AG10803 (cell line): ENCODE measurements at regions not wholly inside any gene's neighbourhood (a gene's known extent, or its start where the extent isn't known, plus 50 kb on each side); places are given as distances from the start of the nearest gene placed in this dataset.
"Not testable (repeated sequence)": the region's sequence is repeated elsewhere in the genome, so short reads cannot be mapped to it uniquely, and the experiment has no call there.

Experiments
- DNase-seq: peaks from one replicate; pipeline ENCODE4 v3.0.0; 2010; ENCODE audit warnings: low read depth
- H3K4me3 ChIP-seq: 2 replicates; pipeline ENCODE4 v1.5.1; 2011; ENCODE audit warnings: mild to moderate bottlenecking, low read length, control low read depth
- TF ChIP-seq, protein P1 (sequence below): conservative IDR thresholded peaks from 2 replicates; pipeline ENCODE4 v1.5.1; 2011; ENCODE audit warnings: mild to moderate bottlenecking, low read length, control low read depth, inconsistent platforms

DNA sequence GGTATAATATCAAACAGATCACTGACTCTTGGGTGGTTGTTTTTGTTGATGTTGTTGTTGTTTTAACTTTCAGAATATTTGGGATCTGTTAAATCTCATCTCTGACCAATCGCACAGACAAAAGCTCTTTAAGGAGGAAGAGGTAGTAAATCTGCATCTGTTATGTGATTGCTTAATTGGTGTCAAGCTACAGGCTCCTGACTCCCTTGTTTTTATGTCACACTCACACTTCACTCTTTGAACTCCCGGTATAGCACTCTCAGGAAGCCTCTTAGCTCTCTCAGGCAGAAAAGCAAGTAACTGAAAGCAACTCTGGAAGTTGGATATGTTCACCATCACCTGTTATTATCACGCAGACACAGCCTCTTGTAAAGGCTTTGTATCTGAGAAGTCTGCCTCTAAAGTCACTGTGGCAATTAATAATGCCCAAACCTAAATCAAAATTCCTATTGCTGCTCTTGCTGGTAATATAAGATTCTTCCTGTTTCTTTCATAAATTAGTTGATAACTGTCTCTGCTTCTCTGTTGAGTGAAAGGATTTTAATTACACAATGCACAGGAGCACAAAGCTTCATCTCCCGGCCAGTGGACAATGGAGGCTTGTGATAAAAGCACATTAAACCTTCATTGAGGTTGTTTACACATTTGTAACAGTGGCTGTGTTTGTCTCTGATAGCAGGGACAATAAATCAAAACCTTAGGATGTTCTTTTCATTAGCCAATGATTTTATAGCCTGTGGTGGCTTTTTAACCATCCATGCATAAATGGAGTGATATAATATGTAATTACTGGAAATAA lies 576.7 kb downstream of the MFSD1 start:
- no peak overlapping the region for H3K4me3 ChIP-seq
- TF ChIP-seq, protein P1, sequence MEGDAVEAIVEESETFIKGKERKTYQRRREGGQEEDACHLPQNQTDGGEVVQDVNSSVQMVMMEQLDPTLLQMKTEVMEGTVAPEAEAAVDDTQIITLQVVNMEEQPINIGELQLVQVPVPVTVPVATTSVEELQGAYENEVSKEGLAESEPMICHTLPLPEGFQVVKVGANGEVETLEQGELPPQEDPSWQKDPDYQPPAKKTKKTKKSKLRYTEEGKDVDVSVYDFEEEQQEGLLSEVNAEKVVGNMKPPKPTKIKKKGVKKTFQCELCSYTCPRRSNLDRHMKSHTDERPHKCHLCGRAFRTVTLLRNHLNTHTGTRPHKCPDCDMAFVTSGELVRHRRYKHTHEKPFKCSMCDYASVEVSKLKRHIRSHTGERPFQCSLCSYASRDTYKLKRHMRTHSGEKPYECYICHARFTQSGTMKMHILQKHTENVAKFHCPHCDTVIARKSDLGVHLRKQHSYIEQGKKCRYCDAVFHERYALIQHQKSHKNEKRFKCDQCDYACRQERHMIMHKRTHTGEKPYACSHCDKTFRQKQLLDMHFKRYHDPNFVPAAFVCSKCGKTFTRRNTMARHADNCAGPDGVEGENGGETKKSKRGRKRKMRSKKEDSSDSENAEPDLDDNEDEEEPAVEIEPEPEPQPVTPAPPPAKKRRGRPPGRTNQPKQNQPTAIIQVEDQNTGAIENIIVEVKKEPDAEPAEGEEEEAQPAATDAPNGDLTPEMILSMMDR: no peak
- DNase-seq: peak; percentile 1

DNA sequence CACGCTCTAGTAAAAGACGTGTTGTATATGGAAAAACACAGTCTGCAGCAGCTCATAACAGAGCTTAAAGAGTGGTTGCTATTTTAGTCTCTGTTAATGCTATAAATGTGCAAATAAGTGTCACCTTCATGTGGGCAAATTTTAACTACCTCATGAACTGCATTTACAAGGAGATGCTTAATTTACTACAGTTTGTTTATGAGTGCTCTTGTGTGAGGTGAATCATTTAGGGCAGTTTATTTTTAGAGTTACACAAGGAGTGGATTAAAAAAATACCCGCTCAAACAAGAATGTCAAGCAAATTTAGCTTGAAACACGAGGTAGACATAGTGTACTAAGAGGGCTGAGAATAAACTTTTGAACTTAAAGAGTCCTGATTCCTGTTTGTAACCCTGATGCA lies 579.0 kb downstream of the MFSD1 start:
- DNase-seq: no peak

DNA sequence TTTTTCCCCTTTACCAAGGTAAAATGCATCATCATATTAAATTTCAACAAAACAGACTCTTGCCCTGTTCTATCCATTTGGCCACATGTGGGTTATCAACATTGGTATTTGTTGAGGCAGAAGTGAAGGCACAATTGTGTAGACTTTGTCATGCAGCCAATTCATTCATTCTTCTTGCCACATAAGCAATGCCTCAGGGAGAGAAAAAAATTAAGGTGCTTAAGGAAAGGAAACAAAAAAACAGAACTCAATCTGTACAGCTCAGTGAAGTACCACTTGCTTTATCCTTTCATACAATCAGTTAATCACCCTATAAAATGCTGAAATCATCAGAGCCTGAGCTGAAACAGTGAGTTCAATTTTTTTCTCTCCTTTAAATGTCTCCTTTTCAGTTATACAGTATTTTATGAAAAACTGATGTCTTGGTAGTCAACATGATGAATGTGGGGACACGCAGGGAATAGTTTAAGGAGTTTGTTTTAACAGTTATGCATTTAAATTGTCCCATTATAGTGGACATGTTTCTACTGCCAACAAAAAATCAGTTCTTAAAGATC lies 588.9 kb downstream of the MFSD1 start:
- H3K4me3 ChIP-seq: no peak overlapping the region
- TF ChIP-seq, protein P1: no peak
- no peak for DNase-seq

More for the DNA sequence above, 579.0 kb downstream of the MFSD1 start:
- TF ChIP-seq, protein P1: no peak
- no peak overlapping the region for H3K4me3 ChIP-seq

DNA sequence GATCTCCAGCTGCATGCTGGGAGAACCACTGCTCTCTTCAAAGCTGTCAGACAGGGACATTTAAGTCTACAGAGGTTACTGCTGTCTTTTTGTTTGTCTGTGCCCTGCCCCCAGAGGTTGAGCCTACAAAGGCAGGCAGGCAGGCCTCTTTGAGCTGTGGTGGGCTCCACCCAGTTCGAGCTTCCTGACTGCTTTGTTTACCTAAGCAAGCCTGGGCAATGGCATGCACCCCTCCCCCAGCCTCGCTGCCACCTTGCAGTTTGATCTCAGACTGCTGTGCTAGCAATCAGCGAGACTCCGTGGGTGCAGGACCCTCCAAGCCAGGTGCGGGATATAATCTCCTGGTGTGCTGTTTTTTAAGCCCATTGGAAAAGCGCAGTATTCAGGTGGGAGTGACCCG lies 591.0 kb upstream of the IL12A start:
- not testable (repeated sequence) for DNase-seq, H3K4me3 ChIP-seq

DNA sequence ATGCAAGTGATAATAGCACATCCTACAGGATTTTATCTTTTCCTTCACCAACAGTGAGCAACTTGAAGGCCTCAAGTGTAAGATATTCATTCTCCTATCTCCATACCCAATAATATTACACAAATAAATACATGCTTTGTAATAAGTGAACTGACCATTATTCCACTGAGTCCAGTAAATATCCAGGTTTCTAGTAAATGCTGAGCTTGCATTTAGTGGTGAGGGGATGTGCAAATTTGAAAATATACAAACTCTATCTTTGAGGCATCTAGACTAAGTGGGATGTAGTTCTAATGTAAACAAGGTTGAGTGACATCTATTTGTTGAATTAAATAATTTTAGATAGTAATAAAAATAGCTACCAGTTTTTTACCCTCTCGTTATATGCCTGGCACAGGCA lies 587.6 kb upstream of the IL12A start:
- TF ChIP-seq, protein P1: no peak
- no peak overlapping the region for H3K4me3 ChIP-seq
- no peak for DNase-seq

DNA sequence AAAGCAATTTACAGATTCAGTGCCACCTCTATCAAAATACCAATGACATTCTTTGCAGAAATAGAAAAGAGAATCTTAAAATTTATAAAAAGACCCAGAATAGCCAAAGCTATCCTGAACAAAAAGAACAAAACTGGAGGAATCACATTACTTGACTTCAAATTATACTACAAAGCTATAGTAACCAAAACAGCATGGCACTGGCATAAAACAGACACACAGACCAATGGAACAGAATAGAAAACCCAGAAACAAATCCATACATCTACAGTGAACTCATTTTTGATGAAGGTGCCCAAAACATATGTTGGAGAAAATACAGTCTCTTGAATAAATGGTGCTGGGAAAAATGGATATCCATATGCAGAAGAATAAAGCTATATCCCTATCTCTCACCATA lies 578.9 kb upstream of the IL12A start:
- H3K4me3 ChIP-seq, DNase-seq: not testable (repeated sequence)

DNA sequence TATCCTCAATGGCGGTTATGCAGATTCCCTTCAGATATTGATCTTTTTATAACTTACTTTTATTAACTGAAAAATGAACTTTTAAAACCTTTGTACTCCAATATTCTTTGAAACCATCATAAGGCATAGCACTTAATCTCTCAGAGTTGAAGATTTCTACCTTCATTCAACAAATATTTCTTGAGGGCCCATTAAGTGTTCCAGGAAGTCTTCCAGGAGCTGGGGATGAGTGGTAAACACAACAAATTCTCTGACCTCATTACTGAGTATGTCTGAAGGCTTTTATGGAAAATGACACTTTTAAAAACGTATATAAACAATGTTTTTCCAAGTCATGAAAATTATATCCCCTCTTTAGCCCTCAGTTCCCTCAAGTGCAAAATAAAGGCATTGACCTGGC lies 575.3 kb upstream of the IL12A start:
- DNase-seq: no peak
- H3K4me3 ChIP-seq: no peak overlapping the region
- TF ChIP-seq, protein P1: no peak

DNA sequence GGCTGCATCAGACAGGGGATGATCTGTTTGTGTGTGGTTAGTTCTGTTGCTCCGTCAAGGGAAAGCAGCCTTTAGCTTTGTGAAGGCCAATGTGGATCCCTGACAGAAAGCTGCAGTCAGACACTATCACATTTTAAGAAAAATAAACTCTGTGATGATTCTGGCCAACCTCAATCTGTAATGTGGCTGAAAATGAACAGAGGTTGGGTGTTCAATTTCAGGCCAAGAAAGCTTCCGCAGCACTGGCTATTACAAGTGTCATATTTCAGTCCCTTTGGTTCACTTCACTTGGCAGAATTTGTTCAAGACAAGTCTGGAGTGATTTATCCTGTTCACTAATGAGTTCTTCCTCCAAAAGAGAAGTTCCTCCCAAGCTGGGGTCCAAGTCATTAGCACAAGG lies 571.8 kb upstream of the IL12A start:
- H3K4me3 ChIP-seq: no peak overlapping the region
- DNase-seq: peak; percentile 38
- TF ChIP-seq, protein P1: no peak
